Gastroesophageal sphincter (tissue), 4 donors: ENCODE measurements at regions not wholly inside any gene's neighbourhood (a gene's known extent, or its start where the extent isn't known, plus 50 kb on each side); places are given as distances from the start of the nearest gene placed in this dataset.
"Not testable (repeated sequence)": the region's sequence is repeated elsewhere in the genome, so short reads cannot be mapped to it uniquely, and the experiment has no call there.

Source experiments
- ATAC-seq: fragments of 150-250 bp; one replicate; pipeline ENCODE4 v1.9.1; 2016; ENCODE audit warnings: mild to moderate bottlenecking, moderate library complexity
- H3K27ac ChIP-seq, 4 donors: fragments of 200-600 bp; sonication (generic) in 3 of 4; 1 replicate in 3 of 4; 2 replicates in 1 of 4; pipeline ENCODE4 v1.5.1; 2016 to 2019
- H3K27me3 ChIP-seq: fragments of 200-600 bp; sonication (generic); one replicate; pipeline ENCODE4 v1.5.1; 2019
- H3K36me3 ChIP-seq, 2 donors: fragments of 200-600 bp; sonication (generic); one replicate each; pipeline ENCODE4 v1.5.1; 2019; ENCODE audit warnings: control low read depth in 1 of 2
- H3K4me1 ChIP-seq, 3 donors: fragments of 200-600 bp; sonication (generic); 1 replicate in 2 of 3; 2 replicates in 1 of 3; pipeline ENCODE4 v1.5.1; 2016 to 2019; ENCODE audit warnings: control low read depth in 2 of 3
- H3K4me3 ChIP-seq, 2 donors: fragments of 200-600 bp; sonication (generic); one replicate each; pipeline ENCODE4 v1.5.1; 2019; ENCODE audit warnings: mild to moderate bottlenecking in 1 of 2, moderate library complexity in 1 of 2
- H3K9me3 ChIP-seq, 3 donors: fragments of 200-600 bp; sonication (generic); one replicate each; pipeline ENCODE4 v1.5.1; 2017 to 2019; ENCODE audit warnings: control low read depth in 2 of 3
- WGBS, 2 donors: methylation state at CpG; one replicate each; pipeline ENCODE4 v1.1.5; 2018; ENCODE audit warnings: low coverage in 1 of 2; 5-methylcytosine and 5-hydroxymethylcytosine counted together
- small RNA-seq, 4 donors: library from RNA; depleted of rRNA; stranded (forward); fragments of <200 nt; gene quantifications; one replicate each; pipeline ENCODE3, GENCODE V24; 2016

GRCh38 chr20:29566901-29567635 lies 1690.4 kb upstream of the DEFB115 start:
- H3K4me3 ChIP-seq, H3K4me1 ChIP-seq, H3K9me3 ChIP-seq, ATAC-seq, H3K36me3 ChIP-seq, H3K27ac ChIP-seq, H3K27me3 ChIP-seq: not testable (repeated sequence)
- 41 to 50% methylated on average over 2 to 5 of the region's 44 CpGs for WGBS, 2 donors

- not testable (repeated sequence) for H3K27ac ChIP-seq, H3K27me3 ChIP-seq, H3K36me3 ChIP-seq, H3K9me3 ChIP-seq, H3K4me3 ChIP-seq, ATAC-seq, H3K4me1 ChIP-seq
- WGBS, 2 donors = 51% methylated on average over 8 of the region's 23 CpGs; no CpG with 5 or more reads in 1 of the 2 donors
Observed at GRCh38 chr20:29567671-29568070, 1689.8 kb upstream of the DEFB115 start.

- H3K9me3 ChIP-seq, H3K36me3 ChIP-seq, ATAC-seq, H3K4me3 ChIP-seq, H3K27me3 ChIP-seq, H3K27ac ChIP-seq, H3K4me1 ChIP-seq: not testable (repeated sequence)
- 67 to 79% methylated on average over 3 of the region's 5 CpGs for WGBS, 2 donors
Observed at GRCh38 chr20:29570126-29570525, 1687.3 kb upstream of the DEFB115 start.

- ATAC-seq, H3K36me3 ChIP-seq, H3K4me3 ChIP-seq, H3K27me3 ChIP-seq, H3K4me1 ChIP-seq, H3K9me3 ChIP-seq, H3K27ac ChIP-seq: not testable (repeated sequence)
- 55 to 66% methylated on average over 2 of the region's 2 CpGs for WGBS, 2 donors
Observed at GRCh38 chr20:29589530-29589929, 1667.9 kb upstream of the DEFB115 start.

- ATAC-seq, H3K9me3 ChIP-seq, H3K4me1 ChIP-seq, H3K27me3 ChIP-seq, H3K36me3 ChIP-seq, H3K4me3 ChIP-seq, H3K27ac ChIP-seq: not testable (repeated sequence)
- WGBS, 2 donors = 9 to 40% methylated on average over 1 of the region's 1 CpG
Observed at GRCh38 chr20:29604163-29604562, 1653.3 kb upstream of the DEFB115 start.

GRCh38 chr20:29606171-29606570 lies 1651.3 kb upstream of the DEFB115 start:
- not testable (repeated sequence) for H3K4me3 ChIP-seq, H3K9me3 ChIP-seq, H3K4me1 ChIP-seq, H3K27ac ChIP-seq, H3K27me3 ChIP-seq, ATAC-seq, H3K36me3 ChIP-seq
- WGBS, 2 donors = 54 to 63% methylated on average over 2 to 3 of the region's 3 CpGs

- H3K4me1 ChIP-seq, ATAC-seq, H3K27me3 ChIP-seq, H3K9me3 ChIP-seq, H3K4me3 ChIP-seq, H3K36me3 ChIP-seq, H3K27ac ChIP-seq: not testable (repeated sequence)
- 88 to 100% methylated on average over 1 of the region's 1 CpG for WGBS, 2 donors
Observed at GRCh38 chr20:29629395-29629794, 1628.1 kb upstream of the DEFB115 start.

Small RNA genes in the stretch of these regions (small RNA-seq; reads per million reads assigned to genes)
- gene RF00002 (0.12 to 0.64 (median 0.41) reads per million in 4 donors), gene RF00019 (0 reads per million in 4 donors)
